Trophoblast cell (in vitro differentiated cells and primary cell): ENCODE measurements at regions not wholly inside any gene's neighbourhood (a gene's known extent, or its start where the extent isn't known, plus 50 kb on each side); places are given as distances from the start of the nearest gene placed in this dataset.

Experiments used
- DNase-seq, 2 donors: peaks; one replicate each; pipeline ENCODE4 v3.0.0-alpha.2; 2016
- H2AFZ ChIP-seq: 2 replicates; pipeline ENCODE4 v1.6.1; 2013; ENCODE audit warnings: low read length, moderate library complexity, mild to moderate bottlenecking; ENCODE audit not compliant: insufficient read depth, poor library complexity
- H2AK5ac ChIP-seq: 2 replicates; pipeline ENCODE4 v1.6.1; 2013; ENCODE audit warnings: mild to moderate bottlenecking, low read length
- H2BK120ac ChIP-seq: 2 replicates; pipeline ENCODE4 v1.6.1; 2013; ENCODE audit warnings: low read length, mild to moderate bottlenecking, moderate library complexity; ENCODE audit not compliant: insufficient read depth, poor library complexity
- H2BK12ac ChIP-seq: 2 replicates; pipeline ENCODE4 v1.6.1; 2013; ENCODE audit warnings: mild to moderate bottlenecking, low read length, moderate library complexity
- H2BK5ac ChIP-seq: 2 replicates; pipeline ENCODE4 v1.6.1; 2013; ENCODE audit warnings: low read length, low read depth, moderate library complexity, mild to moderate bottlenecking; ENCODE audit not compliant: poor library complexity
- H3K14ac ChIP-seq: 2 replicates; pipeline ENCODE4 v1.6.1; 2013; ENCODE audit warnings: mild to moderate bottlenecking, low read length
- H3K18ac ChIP-seq: 2 replicates; pipeline ENCODE4 v1.6.1; 2013; ENCODE audit warnings: mild to moderate bottlenecking, low read length
- H3K23ac ChIP-seq: 2 replicates; pipeline ENCODE4 v1.6.1; 2013; ENCODE audit warnings: low read length
- H3K27ac ChIP-seq: 2 replicates; pipeline ENCODE4 v1.5.1; 2013; ENCODE audit warnings: low read depth, mild to moderate bottlenecking, inconsistent platforms, low read length, moderate library complexity
- H3K27me3 ChIP-seq: 2 replicates; pipeline ENCODE4 v1.6.1; 2013; ENCODE audit warnings: inconsistent platforms, mild to moderate bottlenecking, low read length, moderate library complexity; ENCODE audit not compliant: insufficient read depth
- H3K36me3 ChIP-seq, 2 experiments: 1 replicate in 1 of 2; 2 replicates in 1 of 2; pipeline ENCODE4 v1.6.1; 2013; ENCODE audit warnings: low read length in 2 of 2, mild to moderate bottlenecking in 2 of 2, moderate library complexity in 1 of 2; ENCODE audit not compliant: insufficient read depth in 2 of 2, control insufficient read depth in 1 of 2
- H3K4ac ChIP-seq: 2 replicates; pipeline ENCODE4 v1.6.1; 2013; ENCODE audit warnings: low read depth, mild to moderate bottlenecking, low read length, moderate library complexity
- H3K4me1 ChIP-seq, 2 experiments: 1 replicate in 1 of 2; 2 replicates in 1 of 2; pipeline ENCODE4 v1.6.1; 2013; ENCODE audit warnings: low read length in 2 of 2, mild to moderate bottlenecking in 2 of 2, moderate library complexity in 1 of 2; ENCODE audit not compliant: insufficient read depth in 2 of 2, control insufficient read depth in 1 of 2
- H3K4me2 ChIP-seq: 2 replicates; pipeline ENCODE4 v1.6.1; 2013; ENCODE audit warnings: inconsistent platforms, mild to moderate bottlenecking, low read length, moderate library complexity
- H3K4me3 ChIP-seq: 2 replicates; pipeline ENCODE4 v1.5.1; 2013; ENCODE audit warnings: mild to moderate bottlenecking, low read depth, low read length, inconsistent platforms
- H3K79me1 ChIP-seq: one replicate; pipeline ENCODE4 v1.6.1; 2013; ENCODE audit warnings: low read length
- H3K79me2 ChIP-seq: 2 replicates; pipeline ENCODE4 v1.6.1; 2013; ENCODE audit warnings: low read length, mild to moderate bottlenecking; ENCODE audit not compliant: control insufficient read depth, insufficient read depth, poor library complexity
- H3K9ac ChIP-seq: 2 replicates; pipeline ENCODE4 v1.6.1; 2013; ENCODE audit warnings: mild to moderate bottlenecking, low read length
- H3K9me3 ChIP-seq: 2 replicates; pipeline ENCODE4 v1.6.1; 2013; ENCODE audit warnings: low read depth, mild to moderate bottlenecking, control low read depth, inconsistent platforms, low read length; ENCODE audit not compliant: insufficient read depth
- H4K12ac ChIP-seq: 2 replicates; pipeline ENCODE4 v1.6.1; 2013; ENCODE audit warnings: low read depth, mild to moderate bottlenecking, low read length, moderate library complexity
- H4K8ac ChIP-seq: 2 replicates; pipeline ENCODE4 v1.6.1; 2013; ENCODE audit warnings: low read depth, mild to moderate bottlenecking, low read length, moderate library complexity
- H4K91ac ChIP-seq: one replicate; pipeline ENCODE4 v1.6.1; 2013; ENCODE audit warnings: low read depth, mild to moderate bottlenecking, low read length, moderate library complexity
- WGBS: extraction: QIAGEN DNeasy Blood & Tissue Kit; methylation state at CpG from one replicate; pipeline ENCODE4 v1.1.7; 2013; ENCODE audit warnings: missing lambda C conversion rate; ENCODE audit not compliant: insufficient read length, insufficient coverage; ENCODE audit errors: extremely low coverage; 5-methylcytosine and 5-hydroxymethylcytosine counted together

DNA sequence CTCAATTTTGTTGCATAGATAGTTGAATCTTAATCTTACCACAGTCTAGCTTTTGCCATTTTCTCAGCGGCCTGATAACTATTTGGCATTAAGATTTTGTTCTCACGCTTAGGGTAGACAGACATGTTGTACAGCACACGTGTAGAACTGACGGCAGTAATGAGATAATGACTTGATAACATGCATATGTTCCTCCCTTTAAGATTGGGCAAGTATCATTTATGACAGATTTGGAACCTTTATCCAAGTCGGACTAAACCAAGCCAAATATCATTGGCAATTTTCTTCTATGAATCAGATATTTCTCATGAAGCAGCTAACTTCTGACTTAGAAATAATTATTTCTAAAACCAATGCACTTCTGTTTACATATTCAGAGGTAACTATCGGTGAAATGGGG, 205.5 kb downstream of the NDFIP2 start:
- H4K8ac ChIP-seq: no peak overlapping the region
- no peak overlapping the region for H2BK12ac ChIP-seq
- H2AK5ac ChIP-seq: no peak overlapping the region
- no CpG with 5 or more reads among the region's 6 CpGs for WGBS
- no peak overlapping the region for H3K4me3 ChIP-seq
- H3K4me1 ChIP-seq: no peaks in the 10 kb centered on the region
- H3K27me3 ChIP-seq: no peaks in the 10 kb centered on the region
- no peak overlapping the region for H3K4ac ChIP-seq
- H2BK5ac ChIP-seq: no peak overlapping the region
- H3K9me3 ChIP-seq: no peaks in the 10 kb centered on the region
- H3K9ac ChIP-seq: no peak overlapping the region
- no peak for DNase-seq
- no peak overlapping the region for H3K23ac ChIP-seq
- no peak overlapping the region for H4K91ac ChIP-seq
- H3K79me1 ChIP-seq: no peaks in the 10 kb centered on the region
- H4K12ac ChIP-seq: no peak overlapping the region
- no peaks in the 10 kb centered on the region for H3K79me2 ChIP-seq
- H3K36me3 ChIP-seq: no peaks in the 10 kb centered on the region
- H3K27ac ChIP-seq: no peak overlapping the region
- H2AFZ ChIP-seq: no peak overlapping the region
- no peak overlapping the region for H2BK120ac ChIP-seq
- no peak overlapping the region for H3K4me2 ChIP-seq
- H3K14ac ChIP-seq: no peak overlapping the region
- H3K18ac ChIP-seq: no peak overlapping the region

- Histone ChIP-seq H3K4ac (no peak overlapping the region), H4K91ac (no peak overlapping the region), H2BK12ac (peak overlapping the region; percentile 89), H3K36me3 (no peaks in the 10 kb centered on the region), H3K18ac (no peak overlapping the region), H2BK120ac (no peak overlapping the region), H3K27ac (no peak overlapping the region), H3K23ac (no peak overlapping the region), H3K79me2 (no peaks in the 10 kb centered on the region), H2AK5ac (no peak overlapping the region), H3K4me3 (no peak overlapping the region), H3K27me3 (no peaks in the 10 kb centered on the region), H3K14ac (no peak overlapping the region), H3K4me2 (no peak overlapping the region), H2BK5ac (no peak overlapping the region), H4K12ac (no peak overlapping the region), H3K79me1 (peaks cover 5% of the 10 kb centered on the region), H3K9ac (no peak overlapping the region), H3K9me3 (no peaks in the 10 kb centered on the region), H3K4me1 (peaks cover 0 to 6% of the 10 kb centered on the region in 2 experiments), H4K8ac (no peak overlapping the region), H2AFZ (no peak overlapping the region)
- DNase-seq: no peak
- 100% methylated on average over 1 of the region's 3 CpGs for WGBS
Observed at GRCh38 chr13:79684371-79684770, 203.4 kb downstream of the NDFIP2 start.

DNA sequence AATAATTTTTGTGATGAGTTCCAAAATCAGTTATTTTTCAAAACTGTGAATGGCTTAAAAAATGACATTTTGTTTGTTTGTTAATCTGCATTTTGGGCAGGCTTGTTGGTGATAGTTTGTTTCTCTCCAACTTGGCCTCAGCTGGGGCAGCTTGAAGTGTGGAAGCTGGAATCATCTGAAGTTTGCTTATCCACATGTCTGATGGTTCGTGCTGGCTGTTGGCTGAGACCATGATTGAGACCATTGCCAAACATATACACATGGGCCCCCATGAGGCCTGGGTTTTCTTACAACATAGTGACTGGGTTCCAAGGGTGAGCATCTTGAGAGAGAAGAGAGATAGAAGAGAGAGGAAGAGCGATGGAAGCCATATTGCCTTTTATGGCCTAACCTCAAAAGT, 201.2 kb downstream of the NDFIP2 start:
- DNase-seq: no peak
- Histone ChIP-seq H3K23ac (no peak overlapping the region), H3K36me3 (no peaks in the 10 kb centered on the region), H3K4ac (no peak overlapping the region), H2BK120ac (no peak overlapping the region), H3K4me2 (no peak overlapping the region), H3K27ac (no peak overlapping the region), H3K14ac (no peak overlapping the region), H4K12ac (no peak overlapping the region), H2BK12ac (peak overlapping the region; percentile 1), H2AFZ (no peak overlapping the region), H2BK5ac (no peak overlapping the region), H4K8ac (no peak overlapping the region), H4K91ac (no peak overlapping the region), H3K79me1 (peaks cover 5% of the 10 kb centered on the region), H3K27me3 (no peaks in the 10 kb centered on the region), H3K18ac (no peak overlapping the region), H3K4me1 (peaks cover 0 to 6% of the 10 kb centered on the region in 2 experiments), H2AK5ac (no peak overlapping the region), H3K4me3 (no peak overlapping the region), H3K9me3 (no peaks in the 10 kb centered on the region), H3K79me2 (no peaks in the 10 kb centered on the region), H3K9ac (no peak overlapping the region)
- no CpG with 5 or more reads among the region's 2 CpGs for WGBS

GRCh38 chr13:79681069-79681468, 200.1 kb downstream of the NDFIP2 start:
- H3K79me1 ChIP-seq: peaks cover 5% of the 10 kb centered on the region
- no peak overlapping the region for H2BK12ac ChIP-seq
- no peaks in the 10 kb centered on the region for H3K27me3 ChIP-seq
- H3K9ac ChIP-seq: no peak overlapping the region
- H3K23ac ChIP-seq: no peak overlapping the region
- H2BK120ac ChIP-seq: no peak overlapping the region
- DNase-seq: peak in 1 of 2 donors; percentile 7
- no peak overlapping the region for H3K4ac ChIP-seq
- H3K27ac ChIP-seq: no peak overlapping the region
- H4K8ac ChIP-seq: no peak overlapping the region
- WGBS: no CpG with 5 or more reads among the region's 1 CpG
- H2AFZ ChIP-seq: no peak overlapping the region
- no peak overlapping the region for H3K14ac ChIP-seq
- H2AK5ac ChIP-seq: no peak overlapping the region
- H3K36me3 ChIP-seq: no peaks in the 10 kb centered on the region
- no peak overlapping the region for H4K91ac ChIP-seq
- H3K4me3 ChIP-seq: no peak overlapping the region
- no peak overlapping the region for H2BK5ac ChIP-seq
- peaks cover 0 to 6% of the 10 kb centered on the region in 2 experiments for H3K4me1 ChIP-seq
- no peak overlapping the region for H3K18ac ChIP-seq
- H3K79me2 ChIP-seq: no peaks in the 10 kb centered on the region
- no peaks in the 10 kb centered on the region for H3K9me3 ChIP-seq
- H3K4me2 ChIP-seq: no peak overlapping the region
- H4K12ac ChIP-seq: no peak overlapping the region
